Activated T-cell treated with anti-CD3 and anti-CD28 coated beads, Interleukin-2, amount 50 U/mL, for 4 hours (primary cell): ENCODE measurements at regions not wholly inside any gene's neighbourhood (a gene's known extent, or its start where the extent isn't known, plus 50 kb on each side); places are given as distances from the start of the nearest gene placed in this dataset.

ENCODE experiments used
- ATAC-seq, 2 donors: fragments of 200-7000 bp; cut with Tn5 transposase; one replicate each; pipeline ENCODE4 v1.10.0; 2021
- DNase-seq: peaks from one replicate; pipeline ENCODE4 v3.0.0-alpha.2; 2020
- H3K27me3 Mint-ChIP-seq: one replicate; pipeline ENCODE4 v1.8.0; 2021; ENCODE audit warnings: low read depth, mixed read lengths
- H3K36me3 Mint-ChIP-seq: one replicate; pipeline ENCODE4 v1.8.0; 2022; ENCODE audit warnings: mixed read lengths; ENCODE audit not compliant: insufficient read depth
- H3K4me1 Mint-ChIP-seq: one replicate; pipeline ENCODE4 v1.8.0; 2021; ENCODE audit warnings: low read depth, mixed read lengths
- H3K4me3 Mint-ChIP-seq: one replicate; pipeline ENCODE4 v1.8.0; 2021; ENCODE audit warnings: mild to moderate bottlenecking, moderate library complexity, mixed read lengths
- H3K9me3 Mint-ChIP-seq: one replicate; pipeline ENCODE4 v1.8.0; 2021; ENCODE audit warnings: mixed read lengths

- ATAC-seq, result no peak
- Mint-ChIP-seq H3K4me1 (no peaks in the 10 kb centered on the region), H3K4me3 (no peak overlapping the region), H3K36me3 (peaks cover 4% of the 10 kb centered on the region), H3K27me3 (peaks cover 1% of the 10 kb centered on the region), H3K9me3 (peaks cover 19% of the 10 kb centered on the region)
- DNase-seq, result no peak
These were observed 441.1 kb upstream of the ARID1B start for GRCh38 chr6:156336089-156336488.

GRCh38 chr6:156334966-156335365, 442.2 kb upstream of the ARID1B start:
- peaks cover 1% of the 10 kb centered on the region for H3K27me3 Mint-ChIP-seq

GRCh38 chr6:156319707-156320106, 457.5 kb upstream of the ARID1B start:
- H3K9me3 Mint-ChIP-seq, result peaks cover 19% of the 10 kb centered on the region
- no peak for DNase-seq
- peaks cover 4% of the 10 kb centered on the region for H3K36me3 Mint-ChIP-seq
- H3K27me3 Mint-ChIP-seq, result no peaks in the 10 kb centered on the region
- no peak overlapping the region for H3K4me3 Mint-ChIP-seq
- ATAC-seq, result no peak
- no peaks in the 10 kb centered on the region for H3K4me1 Mint-ChIP-seq

More at GRCh38 chr6:156334966-156335365, 442.2 kb upstream of the ARID1B start:
- Mint-ChIP-seq H3K4me1 (no peaks in the 10 kb centered on the region), H3K4me3 (no peak overlapping the region), H3K9me3 (peaks cover 22% of the 10 kb centered on the region), H3K36me3 (peaks cover 7% of the 10 kb centered on the region)
- ATAC-seq (no peak), DNase-seq (no peak)

- DNase-seq (no peak), ATAC-seq (no peak)
- H3K36me3 Mint-ChIP-seq, result peaks cover 4% of the 10 kb centered on the region
- H3K4me1 Mint-ChIP-seq, result no peaks in the 10 kb centered on the region
- no peak overlapping the region for H3K4me3 Mint-ChIP-seq
- peaks cover 9% of the 10 kb centered on the region for H3K9me3 Mint-ChIP-seq
- no peaks in the 10 kb centered on the region for H3K27me3 Mint-ChIP-seq
These were observed 460.5 kb upstream of the ARID1B start for GRCh38 chr6:156316583-156317125.

GRCh38 chr6:156315146-156315545, 462.0 kb upstream of the ARID1B start:
- no peaks in the 10 kb centered on the region for H3K4me1 Mint-ChIP-seq
- no peaks in the 10 kb centered on the region for H3K27me3 Mint-ChIP-seq
- peaks cover 5% of the 10 kb centered on the region for H3K9me3 Mint-ChIP-seq
- DNase-seq (no peak), ATAC-seq (no peak)
- H3K4me3 Mint-ChIP-seq, result no peak overlapping the region
- peaks cover 4% of the 10 kb centered on the region for H3K36me3 Mint-ChIP-seq

- DNase-seq (no peak), ATAC-seq (no peak)
- Mint-ChIP-seq H3K4me1 (no peaks in the 10 kb centered on the region), H3K9me3 (no peaks in the 10 kb centered on the region), H3K36me3 (no peaks in the 10 kb centered on the region), H3K27me3 (no peaks in the 10 kb centered on the region), H3K4me3 (no peak overlapping the region)
These were observed 464.1 kb upstream of the ARID1B start for GRCh38 chr6:156313037-156313436.

GRCh38 chr6:156311291-156311690, 465.9 kb upstream of the ARID1B start:
- no peak for ATAC-seq
- Mint-ChIP-seq H3K9me3 (no peaks in the 10 kb centered on the region), H3K4me1 (no peaks in the 10 kb centered on the region), H3K4me3 (no peak overlapping the region), H3K27me3 (no peaks in the 10 kb centered on the region), H3K36me3 (no peaks in the 10 kb centered on the region)
- DNase-seq, result no peak

- no peaks in the 10 kb centered on the region for H3K4me1 Mint-ChIP-seq
- no peaks in the 10 kb centered on the region for H3K27me3 Mint-ChIP-seq
- H3K9me3 Mint-ChIP-seq, result no peaks in the 10 kb centered on the region
- H3K4me3 Mint-ChIP-seq, result no peak overlapping the region
- H3K36me3 Mint-ChIP-seq, result no peaks in the 10 kb centered on the region
- DNase-seq (no peak), ATAC-seq (no peak)
These were observed 466.5 kb upstream of the ARID1B start for GRCh38 chr6:156310701-156311100.

- no peaks in the 10 kb centered on the region for H3K27me3 Mint-ChIP-seq
- ATAC-seq (peak; percentile 40 to 41), DNase-seq (no peak)
- H3K4me1 Mint-ChIP-seq, result no peaks in the 10 kb centered on the region
- H3K9me3 Mint-ChIP-seq, result no peaks in the 10 kb centered on the region
- H3K36me3 Mint-ChIP-seq, result no peaks in the 10 kb centered on the region
- no peak overlapping the region for H3K4me3 Mint-ChIP-seq
These were observed 468.2 kb upstream of the ARID1B start for GRCh38 chr6:156309017-156309416.

- Mint-ChIP-seq H3K27me3 (no peaks in the 10 kb centered on the region), H3K36me3 (no peaks in the 10 kb centered on the region), H3K9me3 (no peaks in the 10 kb centered on the region), H3K4me1 (no peaks in the 10 kb centered on the region), H3K4me3 (no peak overlapping the region)
- DNase-seq (no peak), ATAC-seq (no peak)
These were observed 468.6 kb upstream of the ARID1B start for GRCh38 chr6:156308604-156309003.

GRCh38 chr6:156306531-156306930, 470.6 kb upstream of the ARID1B start:
- DNase-seq, result no peak
- no peaks in the 10 kb centered on the region for H3K4me1 Mint-ChIP-seq
- no peak overlapping the region for H3K4me3 Mint-ChIP-seq
- no peak for ATAC-seq
- H3K36me3 Mint-ChIP-seq, result no peaks in the 10 kb centered on the region
- H3K27me3 Mint-ChIP-seq, result no peaks in the 10 kb centered on the region
- no peaks in the 10 kb centered on the region for H3K9me3 Mint-ChIP-seq

GRCh38 chr6:156283091-156283490, 494.1 kb upstream of the ARID1B start:
- no peak overlapping the region for H3K4me3 Mint-ChIP-seq
- ATAC-seq, result no peak
- H3K4me1 Mint-ChIP-seq, result peaks cover 9% of the 10 kb centered on the region
- H3K27me3 Mint-ChIP-seq, result no peaks in the 10 kb centered on the region
- H3K9me3 Mint-ChIP-seq, result peaks cover under 1% of the 10 kb centered on the region
- peaks cover 4% of the 10 kb centered on the region for H3K36me3 Mint-ChIP-seq
- DNase-seq, result no peak

GRCh38 chr6:156282087-156282486, 495.1 kb upstream of the ARID1B start:
- ATAC-seq (no peak), DNase-seq (no peak)
- Mint-ChIP-seq H3K9me3 (peaks cover 5% of the 10 kb centered on the region), H3K4me3 (no peak overlapping the region), H3K36me3 (peaks cover 8% of the 10 kb centered on the region), H3K4me1 (peaks cover 9% of the 10 kb centered on the region), H3K27me3 (no peaks in the 10 kb centered on the region)

GRCh38 chr6:156281266-156281665, 495.9 kb upstream of the ARID1B start:
- Mint-ChIP-seq H3K36me3 (peaks cover 5% of the 10 kb centered on the region), H3K9me3 (peaks cover 5% of the 10 kb centered on the region), H3K4me3 (peak overlapping the region; percentile 25), H3K27me3 (no peaks in the 10 kb centered on the region), H3K4me1 (peaks cover 9% of the 10 kb centered on the region)
- no peak for DNase-seq
- no peak for ATAC-seq

- no peak for ATAC-seq
- DNase-seq, result no peak
- Mint-ChIP-seq H3K9me3 (peaks cover 5% of the 10 kb centered on the region), H3K27me3 (no peaks in the 10 kb centered on the region), H3K36me3 (peaks cover 5% of the 10 kb centered on the region), H3K4me3 (no peak overlapping the region), H3K4me1 (peaks cover 9% of the 10 kb centered on the region)
These were observed 497.1 kb upstream of the ARID1B start for GRCh38 chr6:156280065-156280464.
